Kidney (tissue), 13 donors: ENCODE measurements at regions not wholly inside any gene's neighbourhood (a gene's known extent, or its start where the extent isn't known, plus 50 kb on each side); places are given as distances from the start of the nearest gene placed in this dataset.
A peak's percentile ranks its signal among the peaks of the same experiment; 100 is the strongest.

ENCODE experiments used
- DNase-seq, 5 donors: peaks; one replicate each; pipeline ENCODE4 v3.0.0-alpha.2; 2013 to 2020
- FAIRE-seq: peaks from 2 replicates; lab custom pipeline; 2012; peaks lifted over from hg19 to GRCh38; lab: Jason Lieb, UNC
- H3K27ac ChIP-seq, 2 donors: one replicate each; pipeline ENCODE4 v1.7.0; 2013; ENCODE audit warnings: low read depth in 2 of 2, low read length in 2 of 2, inconsistent platforms in 1 of 2
- H3K27me3 ChIP-seq: one replicate; pipeline ENCODE4 v1.7.1; 2013; ENCODE audit warnings: low read length, inconsistent platforms; ENCODE audit not compliant: control insufficient read depth, insufficient read depth
- H3K36me3 ChIP-seq, 3 donors: one replicate each; pipeline versions ENCODE4 v1.7.0 to v1.7.1; 2013; ENCODE audit warnings: low read length in 3 of 3, control low read depth in 1 of 3, inconsistent platforms in 1 of 3; ENCODE audit not compliant: insufficient read depth in 3 of 3, control insufficient read depth in 2 of 3
- H3K4me1 ChIP-seq, 3 donors: one replicate each; pipeline versions ENCODE4 v1.7.0 to v1.7.1; 2013; ENCODE audit warnings: low read length in 3 of 3, inconsistent platforms in 1 of 3, low read depth in 1 of 3; ENCODE audit not compliant: control insufficient read depth in 2 of 3, insufficient read depth in 2 of 3
- H3K4me3 ChIP-seq, 3 donors: one replicate each; pipeline versions ENCODE4 v1.7.0 to v1.8.1; 2013; ENCODE audit warnings: low read length in 3 of 3, control low read depth in 1 of 3, inconsistent platforms in 1 of 3
- H3K9ac ChIP-seq, 3 donors: one replicate each; pipeline versions ENCODE4 v1.7.0 to v1.7.1; 2013; ENCODE audit warnings: low read length in 3 of 3, control low read depth in 1 of 3, inconsistent platforms in 1 of 3
- H3K9me3 ChIP-seq, 3 donors: one replicate each; pipeline versions ENCODE4 v1.7.0 to v1.7.1; 2013; ENCODE audit warnings: low read length in 3 of 3, control low read depth in 1 of 3, inconsistent platforms in 1 of 3; ENCODE audit not compliant: control insufficient read depth in 2 of 3, insufficient read depth in 1 of 3
- CTCF ChIP-seq: IDR thresholded peaks from 3 replicates; pipeline ENCODE4 v1.5.1; 2012; ENCODE audit warnings: mild to moderate bottlenecking, moderate library complexity, borderline replicate concordance; ENCODE audit not compliant: insufficient read depth; ENCODE audit errors: extremely low read depth
- intact Hi-C: fragments of 100-400 bp; cut with DNase I; formaldehyde crosslinking; loops from one replicate; pipeline ENCODE4 v1.11.1; 2022
- donor health status: control.
- donor health status: control.
- donor health status: control.
- donor health status: control.
- donor health status: control.
- donor health status: DM: yes; HTN: yes; CAD: no.
- donor health status: Normal renal cell carcinoma (clear cell type).

- H3K27me3 ChIP-seq = no peaks in the 10 kb centered on the region
- DNase-seq (peak in 1 of 5 donors; percentile 8), FAIRE-seq (no peak)
- peaks cover 0 to 15% (median 7%) of the 10 kb centered on the region in 3 donors for H3K9me3 ChIP-seq
- H3K27ac ChIP-seq = no peak overlapping the region
- no peak overlapping the region for H3K4me3 ChIP-seq
- TF ChIP-seq CTCF = no peak
- H3K36me3 ChIP-seq = no peaks in the 10 kb centered on the region
- intact Hi-C loops = no loop called here
- H3K4me1 ChIP-seq = no peaks in the 10 kb centered on the region
- H3K9ac ChIP-seq = no peak overlapping the region
These were observed 92.1 kb downstream of the DTWD1 start for GRCh38 chr15:49712846-49713450.

GRCh38 chr15:49715211-49715610 lies 94.4 kb downstream of the DTWD1 start:
- Histone ChIP-seq H3K4me1 (no peaks in the 10 kb centered on the region), H3K9ac (no peak overlapping the region), H3K9me3 (peaks cover 0 to 2% (median 0%) of the 10 kb centered on the region in 3 donors), H3K4me3 (no peak overlapping the region), H3K27me3 (no peaks in the 10 kb centered on the region), H3K36me3 (no peaks in the 10 kb centered on the region), H3K27ac (no peak overlapping the region)
- TF ChIP-seq CTCF = no peak
- DNase-seq (no peak), FAIRE-seq (no peak)
- intact Hi-C loops = no loop called here

- no peak for TF ChIP-seq CTCF
- DNase-seq (no peak), FAIRE-seq (no peak)
- Histone ChIP-seq H3K9me3 (no peaks in the 10 kb centered on the region), H3K27ac (no peak overlapping the region), H3K4me1 (no peaks in the 10 kb centered on the region), H3K27me3 (no peaks in the 10 kb centered on the region), H3K9ac (no peak overlapping the region), H3K4me3 (no peak overlapping the region), H3K36me3 (no peaks in the 10 kb centered on the region)
- intact Hi-C loops = no loop called here
These were observed 94.9 kb downstream of the DTWD1 start for GRCh38 chr15:49715701-49716100.

GRCh38 chr15:49718234-49718633 lies 97.4 kb downstream of the DTWD1 start:
- no peak overlapping the region for H3K4me3 ChIP-seq
- FAIRE-seq = no peak
- no peak overlapping the region for H3K9ac ChIP-seq
- peak overlapping the region in 1 of 2 donors; percentile 24 for H3K27ac ChIP-seq
- no peak for TF ChIP-seq CTCF
- H3K9me3 ChIP-seq = no peaks in the 10 kb centered on the region
- no peak for DNase-seq
- intact Hi-C loops = no loop called here
- H3K4me1 ChIP-seq = no peaks in the 10 kb centered on the region
- H3K36me3 ChIP-seq = no peaks in the 10 kb centered on the region
- H3K27me3 ChIP-seq = no peaks in the 10 kb centered on the region
